GM08714 (cell line): ENCODE measurements at regions not wholly inside any gene's neighbourhood (a gene's known extent, or its start where the extent isn't known, plus 50 kb on each side); places are given as distances from the start of the nearest gene placed in this dataset.

Source experiments
- H3K4me3 ChIP-seq: fragments of 200-500 bp; sonication (Bioruptor generic); 2 replicates; pipeline ENCODE4 v1.5.1; 2014; ENCODE audit warnings: mild to moderate bottlenecking, low read length, inconsistent platforms
- ZNF274 ChIP-seq: IDR thresholded peaks from 2 replicates; pipeline ENCODE4 v1.6.1; 2012; ENCODE audit warnings: mild to moderate bottlenecking, low read depth, low read length

DNA sequence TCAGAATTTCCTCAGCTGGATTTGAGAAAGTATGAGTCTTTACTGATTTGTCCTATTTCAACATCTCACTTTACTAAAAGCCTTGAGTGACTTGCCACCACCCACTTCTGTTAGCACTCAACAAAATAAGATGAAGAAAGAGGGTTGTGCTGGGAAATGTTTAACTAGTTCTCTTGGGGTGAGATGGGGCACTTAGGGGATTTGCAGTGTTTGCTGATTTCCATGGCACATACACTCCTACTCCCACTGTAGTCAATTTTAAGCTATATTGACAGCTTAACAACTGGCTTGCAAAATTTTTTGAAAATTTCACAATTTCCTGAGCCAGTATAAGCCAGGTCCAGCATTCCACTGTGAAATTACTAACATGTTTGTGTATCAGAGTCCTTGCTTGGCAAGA is 463.1 kb upstream of the ARHGEF26 start:
- no peak for TF ChIP-seq ZNF274
- no peak overlapping the region for H3K4me3 ChIP-seq

DNA sequence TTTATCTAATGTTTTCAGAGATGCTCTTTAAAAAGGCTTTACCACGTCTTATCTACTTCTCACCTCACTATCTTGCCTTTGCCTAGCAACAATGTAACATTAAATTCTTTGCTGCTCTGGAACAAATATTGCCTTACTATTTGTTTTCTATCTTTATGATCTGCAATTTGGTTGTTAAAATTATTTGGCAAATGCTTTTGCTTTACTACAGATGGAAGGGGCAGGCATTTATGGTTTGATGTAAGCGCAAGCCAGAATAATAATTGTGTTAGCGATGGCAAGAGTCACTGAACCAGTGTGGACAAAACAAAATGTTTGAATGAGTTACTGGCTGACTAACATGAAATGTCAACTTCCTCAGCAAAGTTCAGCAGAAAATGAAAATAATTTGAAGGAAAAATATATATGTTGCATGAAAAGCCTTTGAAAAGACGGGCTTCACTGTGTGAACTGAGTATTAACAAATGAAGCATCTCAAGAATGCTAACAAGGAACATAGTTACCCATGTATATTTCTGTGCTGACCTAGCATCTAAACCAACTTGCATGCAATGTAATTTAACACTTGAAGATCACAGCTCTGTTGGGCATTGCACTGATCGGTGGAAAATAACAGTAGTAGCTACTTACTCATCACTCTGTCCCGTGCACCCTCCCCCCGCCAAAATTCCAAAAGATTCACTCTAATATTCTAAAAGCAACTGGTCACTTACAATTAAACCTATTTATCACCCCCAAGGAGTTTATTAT is 454.0 kb upstream of the ARHGEF26 start:
- no peak for TF ChIP-seq ZNF274

DNA sequence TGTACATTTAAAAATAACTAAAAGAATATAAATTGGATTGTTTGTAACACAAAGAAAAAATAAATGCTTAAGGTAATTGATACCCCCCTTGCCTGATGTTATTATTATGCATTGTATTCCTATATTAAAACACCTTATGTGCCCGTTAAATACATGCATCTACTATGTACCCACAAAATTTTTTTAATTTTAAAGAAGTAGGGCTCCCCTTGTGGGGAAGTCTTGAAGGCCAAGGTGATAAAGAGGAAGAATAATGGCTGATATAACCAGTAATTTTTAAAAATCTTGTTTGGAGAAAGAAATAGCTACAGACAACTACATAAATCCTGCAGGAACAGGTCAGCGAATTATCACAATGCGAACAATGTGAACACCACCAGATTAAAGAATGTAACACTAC is 451.7 kb upstream of the ARHGEF26 start:
- no peak for TF ChIP-seq ZNF274

More for the DNA sequence above, 454.0 kb upstream of the ARHGEF26 start:
- H3K4me3 ChIP-seq, result no peak overlapping the region

DNA sequence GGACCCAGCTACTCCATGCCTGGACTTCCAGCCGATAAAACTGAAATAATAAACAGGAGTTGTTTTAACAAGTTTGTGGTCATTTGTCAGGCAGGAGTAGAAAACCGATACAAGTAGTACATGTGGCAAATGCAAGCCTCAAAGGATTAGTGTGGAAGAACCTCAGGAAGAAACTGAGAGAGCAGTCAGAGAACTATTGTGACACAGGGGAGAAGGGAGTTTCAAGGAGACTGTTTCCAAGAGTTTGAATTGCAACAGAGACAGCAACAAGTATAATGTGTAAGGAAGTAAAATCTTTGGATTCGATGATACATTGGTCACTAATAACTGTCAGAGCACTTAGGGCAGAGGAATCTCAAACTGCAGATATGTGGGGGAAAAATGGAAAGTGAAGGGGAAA is 450.6 kb upstream of the ARHGEF26 start:
- no peak overlapping the region for H3K4me3 ChIP-seq
- no peak for TF ChIP-seq ZNF274

More for the DNA sequence above, 451.7 kb upstream of the ARHGEF26 start:
- H3K4me3 ChIP-seq, result no peak overlapping the region

GRCh38 chr3:153673853-153674252 is 447.3 kb upstream of the ARHGEF26 start:
- H3K4me3 ChIP-seq, result no peak overlapping the region
- no peak for TF ChIP-seq ZNF274

- no peak for TF ChIP-seq ZNF274
- no peak overlapping the region for H3K4me3 ChIP-seq
Observed at GRCh38 chr3:153679714-153680113, 441.5 kb upstream of the ARHGEF26 start.

DNA sequence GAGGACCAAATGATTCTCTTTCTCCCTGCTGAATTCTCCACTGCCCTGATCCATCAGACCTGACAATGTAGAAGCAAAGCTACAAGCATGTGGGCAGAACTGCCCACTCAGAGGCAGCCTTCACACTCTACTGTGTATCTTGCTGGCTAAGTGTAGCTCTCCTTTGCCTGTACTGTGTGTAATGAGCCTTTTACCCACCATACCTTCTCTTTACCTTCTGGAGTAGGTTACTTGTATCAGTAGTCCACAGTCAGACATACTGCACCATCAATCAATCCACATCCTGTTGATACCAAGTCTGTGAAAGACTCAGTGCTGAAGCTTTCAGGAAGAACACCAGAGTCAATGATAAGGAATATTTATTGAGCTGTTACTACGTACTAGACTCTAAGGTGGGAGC is 440.7 kb upstream of the ARHGEF26 start:
- no peak overlapping the region for H3K4me3 ChIP-seq
- no peak for TF ChIP-seq ZNF274

DNA sequence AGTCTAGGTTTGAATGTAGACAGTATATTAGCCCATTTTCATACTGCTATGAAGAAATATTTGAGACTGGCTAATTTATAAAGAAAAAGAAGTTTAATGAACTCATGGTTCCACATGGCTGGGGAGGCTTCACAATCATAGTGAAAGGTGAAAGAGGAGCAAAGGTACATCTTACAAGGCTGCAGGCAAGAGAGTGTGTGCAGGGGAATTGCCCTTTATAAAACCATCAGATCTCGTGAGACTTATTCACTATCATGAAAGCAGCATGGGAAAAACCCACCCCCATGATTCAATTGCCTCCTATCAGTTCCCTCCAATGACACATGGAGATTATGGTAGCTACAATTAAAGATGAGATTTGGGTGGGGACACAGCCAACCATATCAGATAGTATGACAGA is 440.1 kb upstream of the ARHGEF26 start:
- TF ChIP-seq ZNF274, result no peak
- no peak overlapping the region for H3K4me3 ChIP-seq

- no peak overlapping the region for H3K4me3 ChIP-seq
- no peak for TF ChIP-seq ZNF274
Observed at GRCh38 chr3:153688301-153689120, 432.7 kb upstream of the ARHGEF26 start.

DNA sequence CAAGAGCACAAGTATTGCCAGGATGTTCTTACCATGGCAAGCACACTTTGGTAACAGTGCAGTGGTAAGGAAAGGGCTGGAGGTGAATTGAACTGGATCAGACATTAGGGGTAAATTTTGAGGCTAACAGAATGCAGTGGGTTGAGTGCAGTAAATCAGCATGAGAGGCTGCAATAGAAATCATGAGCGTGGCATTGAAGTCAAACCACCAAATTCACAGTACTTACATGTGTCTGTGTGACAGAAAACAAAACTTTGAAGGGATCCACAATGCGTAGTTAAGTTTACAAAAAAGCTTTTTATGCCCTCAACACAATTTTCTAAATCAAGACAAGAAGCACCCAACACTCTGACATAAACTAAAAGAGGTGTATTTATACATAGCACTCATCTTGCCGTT is 428.0 kb upstream of the ARHGEF26 start:
- no peak for TF ChIP-seq ZNF274
- no peak overlapping the region for H3K4me3 ChIP-seq

DNA sequence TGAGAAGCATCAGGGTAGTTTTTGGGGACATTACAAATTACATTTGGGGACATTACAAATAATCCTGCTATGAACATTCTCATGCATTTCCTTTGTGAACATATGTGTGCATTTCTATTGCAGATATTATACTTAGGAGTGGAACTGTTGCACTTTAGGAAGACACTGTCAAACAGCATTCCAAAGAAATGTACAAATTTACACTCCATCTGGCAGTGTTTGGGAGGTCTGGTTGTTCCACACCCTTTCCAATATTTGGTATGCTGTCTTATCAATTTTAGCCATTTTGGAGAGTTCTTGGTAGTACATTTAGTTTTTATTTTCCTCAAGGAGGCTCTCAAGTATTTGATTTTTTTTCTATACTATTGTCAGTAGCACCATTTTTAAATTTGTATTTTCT is 419.1 kb upstream of the ARHGEF26 start:
- TF ChIP-seq ZNF274, result no peak
- no peak overlapping the region for H3K4me3 ChIP-seq

- TF ChIP-seq ZNF274, result no peak
Observed at GRCh38 chr3:153704115-153704514, 417.1 kb upstream of the ARHGEF26 start.

DNA sequence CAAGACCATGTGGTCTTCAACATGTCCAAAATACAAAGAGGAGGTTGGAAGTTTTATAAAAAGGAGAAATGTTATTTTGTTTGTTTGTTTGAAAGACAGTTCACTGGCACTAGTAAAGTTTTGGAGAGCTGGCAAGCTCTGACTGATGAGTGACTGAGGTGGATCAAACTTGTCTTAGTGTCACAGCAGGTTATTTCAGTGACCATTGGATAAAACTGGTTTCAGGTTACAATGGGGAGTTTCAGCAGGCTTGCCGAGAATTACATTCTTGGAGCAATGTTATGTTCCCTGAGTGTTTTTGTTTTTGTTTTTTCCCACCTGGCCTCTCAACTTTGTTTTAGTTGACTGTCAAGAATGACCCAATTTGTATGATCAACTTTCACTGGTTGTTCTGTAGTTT is 414.5 kb upstream of the ARHGEF26 start:
- H3K4me3 ChIP-seq, result no peak overlapping the region
- TF ChIP-seq ZNF274, result no peak

More at GRCh38 chr3:153704115-153704514, 417.1 kb upstream of the ARHGEF26 start:
- H3K4me3 ChIP-seq, result no peak overlapping the region

GRCh38 chr3:153714016-153714415 is 407.2 kb upstream of the ARHGEF26 start:
- TF ChIP-seq ZNF274, result no peak
- H3K4me3 ChIP-seq, result no peak overlapping the region
